Uterus (tissue), 3 donors: ENCODE measurements at regions not wholly inside any gene's neighbourhood (a gene's known extent, or its start where the extent isn't known, plus 50 kb on each side); places are given as distances from the start of the nearest gene placed in this dataset.

ENCODE experiments used
- DNase-seq, 2 donors: peaks; one replicate each; pipeline ENCODE4 v3.0.0-alpha.2; 2019 to 2020
- H3K27ac ChIP-seq, 2 donors: fragments of 200-600 bp; sonication (generic); 1 replicate in 1 of 2; 2 replicates in 1 of 2; pipeline ENCODE4 v1.5.1; 2016 to 2018
- H3K27me3 ChIP-seq, 2 donors: fragments of 200-600 bp; sonication (generic); one replicate each; pipeline ENCODE4 v1.5.1; 2018 to 2019; ENCODE audit warnings: control low read depth in 1 of 2
- H3K36me3 ChIP-seq, 2 donors: fragments of 200-600 bp; sonication (generic); one replicate each; pipeline ENCODE4 v1.5.1; 2019; ENCODE audit warnings: control low read depth in 1 of 2
- H3K4me1 ChIP-seq, 2 donors: fragments of 200-600 bp; sonication (generic); one replicate each; pipeline ENCODE4 v1.5.1; 2018 to 2019; ENCODE audit warnings: control low read depth in 1 of 2
- H3K4me3 ChIP-seq, 2 donors: fragments of 200-600 bp; sonication (generic); 1 replicate in 1 of 2; 2 replicates in 1 of 2; pipeline ENCODE4 v1.5.1; 2018 to 2019; ENCODE audit warnings: mild to moderate bottlenecking in 1 of 2
- H3K9me3 ChIP-seq, 2 donors: fragments of 200-600 bp; sonication (generic); one replicate each; pipeline ENCODE4 v1.5.1; 2019; ENCODE audit warnings: control low read depth in 1 of 2
- POLR2A ChIP-seq, 2 donors: fragments of 450-650 bp; IDR thresholded peaks; one replicate each; pipeline ENCODE4 v1.6.1; 2016; ENCODE audit warnings: antibody characterized with exemption in 2 of 2, mild to moderate bottlenecking in 1 of 2, moderate library complexity in 1 of 2
- intact Hi-C: fragments of 100-400 bp; cut with DNase I; formaldehyde crosslinking; loops from one replicate; pipeline ENCODE4 v1.15.1; 2023; ENCODE audit warnings: low total_unique reads
- TF ChIP-seq, protein P1 (sequence below), 4 experiments: fragments of 200-600 bp in 2 of 4; fragments of 450-650 bp in 2 of 4; sonication (generic) in 2 of 4; IDR thresholded peaks; one replicate each; pipeline ENCODE4 v1.5.1; 2016 to 2019; ENCODE audit warnings: antibody characterized with exemption in 4 of 4, mild to moderate bottlenecking in 2 of 4, moderate library complexity in 1 of 4
- donor health status: DM: yes; HTN: yes; CAD: no.

DNA sequence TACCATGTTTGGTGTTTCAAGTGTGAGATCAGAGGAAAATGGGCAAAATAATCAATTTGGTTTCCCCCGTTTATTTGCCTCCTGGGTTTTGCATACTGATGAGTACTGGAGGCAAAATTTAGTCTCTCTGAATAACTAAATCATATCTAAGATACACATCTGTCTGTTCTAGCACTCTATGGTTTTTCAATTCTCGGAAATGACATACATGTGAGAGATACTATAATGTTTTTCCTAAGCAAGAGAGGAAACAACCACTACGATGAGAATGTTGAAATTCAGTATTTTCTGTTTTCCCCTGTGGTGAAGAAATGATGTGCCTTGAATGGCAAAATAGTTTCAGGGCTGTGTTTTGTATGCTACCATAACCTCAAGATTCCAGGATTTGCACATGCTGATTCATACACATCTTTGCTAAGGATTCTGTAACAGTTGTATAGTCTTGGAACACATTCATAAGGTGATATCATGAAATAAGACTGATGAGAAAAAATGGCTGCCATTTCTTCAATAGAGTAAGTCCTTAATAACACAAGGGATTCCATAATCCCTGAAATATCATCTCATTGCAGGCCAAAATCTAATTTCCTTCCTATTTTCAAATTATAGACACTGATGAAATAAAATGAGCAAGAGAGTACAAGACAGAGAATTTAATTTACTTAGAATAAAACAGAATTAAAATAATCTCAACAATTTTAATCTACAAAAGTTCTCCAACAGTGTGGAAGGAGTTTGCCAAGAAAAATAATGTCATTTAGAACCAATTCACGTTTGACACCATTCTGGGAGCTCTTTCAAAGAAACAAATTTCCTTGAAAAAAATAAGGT is 316.6 kb downstream of the FIGN start:
- intact Hi-C loops = no loop called here
- H3K27ac ChIP-seq = no peak overlapping the region
- H3K4me1 ChIP-seq = no peaks in the 10 kb centered on the region
- TF ChIP-seq POLR2A (IDR thresholded peaks at IDR 0.05) = no peak
- TF ChIP-seq, protein P1, sequence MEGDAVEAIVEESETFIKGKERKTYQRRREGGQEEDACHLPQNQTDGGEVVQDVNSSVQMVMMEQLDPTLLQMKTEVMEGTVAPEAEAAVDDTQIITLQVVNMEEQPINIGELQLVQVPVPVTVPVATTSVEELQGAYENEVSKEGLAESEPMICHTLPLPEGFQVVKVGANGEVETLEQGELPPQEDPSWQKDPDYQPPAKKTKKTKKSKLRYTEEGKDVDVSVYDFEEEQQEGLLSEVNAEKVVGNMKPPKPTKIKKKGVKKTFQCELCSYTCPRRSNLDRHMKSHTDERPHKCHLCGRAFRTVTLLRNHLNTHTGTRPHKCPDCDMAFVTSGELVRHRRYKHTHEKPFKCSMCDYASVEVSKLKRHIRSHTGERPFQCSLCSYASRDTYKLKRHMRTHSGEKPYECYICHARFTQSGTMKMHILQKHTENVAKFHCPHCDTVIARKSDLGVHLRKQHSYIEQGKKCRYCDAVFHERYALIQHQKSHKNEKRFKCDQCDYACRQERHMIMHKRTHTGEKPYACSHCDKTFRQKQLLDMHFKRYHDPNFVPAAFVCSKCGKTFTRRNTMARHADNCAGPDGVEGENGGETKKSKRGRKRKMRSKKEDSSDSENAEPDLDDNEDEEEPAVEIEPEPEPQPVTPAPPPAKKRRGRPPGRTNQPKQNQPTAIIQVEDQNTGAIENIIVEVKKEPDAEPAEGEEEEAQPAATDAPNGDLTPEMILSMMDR (IDR thresholded peaks at IDR 0.05) = no peak
- no peaks in the 10 kb centered on the region for H3K36me3 ChIP-seq
- no peak overlapping the region for H3K4me3 ChIP-seq
- no peak for DNase-seq
- no peaks in the 10 kb centered on the region for H3K27me3 ChIP-seq
- H3K9me3 ChIP-seq = no peaks in the 10 kb centered on the region

DNA sequence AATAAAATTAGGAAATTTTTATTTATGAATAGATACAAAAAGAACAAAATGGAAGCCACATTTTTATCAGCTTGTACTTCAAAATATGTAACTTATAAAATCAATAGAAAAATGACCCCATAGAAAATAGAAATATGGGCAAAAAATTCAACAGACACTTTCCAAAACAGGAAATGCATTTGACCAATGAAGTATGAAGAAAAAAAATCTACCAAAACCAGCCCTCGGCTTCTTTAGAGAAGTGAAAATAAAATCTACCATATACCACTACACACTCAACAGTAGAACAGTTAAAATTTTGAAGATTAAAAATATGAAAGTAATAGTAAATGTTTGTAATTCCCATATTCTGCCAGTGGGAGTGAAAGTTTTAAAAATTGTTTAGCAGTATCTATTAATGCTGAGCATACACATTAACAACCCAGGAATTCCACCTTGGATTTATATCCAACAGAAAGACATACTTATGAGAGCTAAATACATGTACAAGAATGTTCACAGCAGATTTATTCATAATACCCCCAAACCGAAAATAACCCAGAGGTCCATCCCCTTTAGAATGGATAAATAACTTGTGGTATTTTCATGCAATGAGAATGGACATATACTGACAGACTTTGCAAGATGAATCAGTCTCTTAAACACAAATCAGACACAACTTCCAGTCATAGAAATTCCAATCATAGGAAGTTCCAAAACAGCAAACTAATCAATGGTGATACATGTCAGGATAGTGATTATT is 318.0 kb downstream of the FIGN start:
- Histone ChIP-seq H3K4me1 (no peaks in the 10 kb centered on the region), H3K4me3 (no peak overlapping the region), H3K27ac (no peak overlapping the region), H3K36me3 (no peaks in the 10 kb centered on the region), H3K9me3 (no peaks in the 10 kb centered on the region), H3K27me3 (no peaks in the 10 kb centered on the region)
- no peak for TF ChIP-seq POLR2A (IDR thresholded peaks at IDR 0.05)
- TF ChIP-seq, protein P1 (IDR thresholded peaks at IDR 0.05) = no peak
- DNase-seq = no peak
- intact Hi-C loops = no loop called here

DNA sequence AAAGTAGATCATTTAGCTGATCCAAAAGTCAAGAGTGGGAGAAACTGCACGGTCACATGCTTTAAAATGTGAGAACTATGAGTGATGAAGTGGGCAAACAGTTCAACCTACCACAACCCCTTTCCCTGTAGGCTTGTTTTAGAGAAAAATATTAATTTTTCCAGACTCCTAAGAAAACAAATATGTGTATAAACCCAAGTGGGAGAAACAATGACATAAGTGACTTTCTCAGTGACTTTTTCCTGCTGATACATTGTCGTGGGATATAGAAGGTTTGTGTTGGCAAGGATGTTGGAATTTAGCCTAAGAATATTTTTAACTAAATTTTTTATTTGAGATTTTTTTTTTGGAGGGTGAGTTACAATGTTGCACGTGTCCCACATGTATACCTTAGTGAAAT is 321.7 kb downstream of the FIGN start:
- no peaks in the 10 kb centered on the region for H3K9me3 ChIP-seq
- no peak overlapping the region for H3K27ac ChIP-seq
- intact Hi-C loops = no loop called here
- no peaks in the 10 kb centered on the region for H3K36me3 ChIP-seq
- H3K4me1 ChIP-seq = no peaks in the 10 kb centered on the region
- TF ChIP-seq, protein P1 (IDR thresholded peaks at IDR 0.05) = no peak
- TF ChIP-seq POLR2A (IDR thresholded peaks at IDR 0.05) = no peak
- no peak overlapping the region for H3K4me3 ChIP-seq
- no peaks in the 10 kb centered on the region for H3K27me3 ChIP-seq
- no peak for DNase-seq

DNA sequence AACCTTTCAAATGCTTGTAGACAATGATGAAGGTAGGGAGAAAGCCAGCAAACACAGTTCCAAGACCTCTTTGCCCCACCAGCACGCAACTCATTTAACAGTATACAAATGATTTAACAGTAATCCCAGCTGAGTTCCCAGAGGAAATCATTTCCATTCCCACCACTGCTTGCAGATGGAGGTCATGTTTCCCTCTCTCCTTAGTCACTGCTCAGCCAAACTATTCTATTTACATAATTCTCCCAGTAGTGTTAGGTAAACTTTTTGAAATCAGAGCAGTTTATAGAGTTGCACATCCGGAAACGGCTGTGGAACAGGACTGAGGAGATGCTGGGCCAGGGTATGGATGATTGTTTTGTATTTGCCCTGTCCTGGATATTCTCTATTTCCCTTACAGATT is 328.5 kb downstream of the FIGN start:
- Histone ChIP-seq H3K27ac (no peak overlapping the region), H3K27me3 (no peaks in the 10 kb centered on the region), H3K4me3 (no peak overlapping the region), H3K9me3 (no peaks in the 10 kb centered on the region), H3K4me1 (no peaks in the 10 kb centered on the region), H3K36me3 (no peaks in the 10 kb centered on the region)
- no peak for DNase-seq
- TF ChIP-seq, protein P1 (IDR thresholded peaks at IDR 0.05) = no peak
- no peak for TF ChIP-seq POLR2A (IDR thresholded peaks at IDR 0.05)
- intact Hi-C loops = no loop called here

DNA sequence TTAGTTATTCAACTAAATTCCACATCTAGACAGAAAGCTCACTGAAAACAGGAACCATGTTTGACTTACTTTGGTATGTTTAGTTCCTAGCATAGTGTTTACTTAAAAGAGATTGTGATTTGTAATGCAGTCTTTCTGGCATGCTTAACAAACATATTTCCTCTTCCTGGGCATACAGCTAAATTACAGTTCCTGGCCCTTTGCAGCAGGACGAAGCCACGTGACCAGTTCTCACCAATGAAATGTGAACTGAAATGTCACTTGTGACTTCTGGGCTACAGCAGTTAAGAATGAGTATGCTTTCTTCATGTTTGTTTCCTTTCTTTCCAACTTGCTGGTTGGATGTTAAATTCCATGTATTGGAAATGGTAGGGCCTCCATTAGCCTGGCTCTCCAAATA is 330.5 kb downstream of the FIGN start:
- no peaks in the 10 kb centered on the region for H3K36me3 ChIP-seq
- no peak overlapping the region for H3K27ac ChIP-seq
- H3K27me3 ChIP-seq = no peaks in the 10 kb centered on the region
- intact Hi-C loops = no loop called here
- no peak for DNase-seq
- no peak for TF ChIP-seq POLR2A (IDR thresholded peaks at IDR 0.05)
- TF ChIP-seq, protein P1 (IDR thresholded peaks at IDR 0.05) = no peak
- H3K4me1 ChIP-seq = no peaks in the 10 kb centered on the region
- H3K4me3 ChIP-seq = no peak overlapping the region
- no peaks in the 10 kb centered on the region for H3K9me3 ChIP-seq
